ENCODE measurements at regions not wholly inside any gene's neighbourhood (a gene's known extent, or its start where the extent isn't known, plus 50 kb on each side); places are given as distances from the start of the nearest gene placed in this dataset.
"Not testable (repeated sequence)": the region's sequence is repeated elsewhere in the genome, so short reads cannot be mapped to it uniquely, and the experiment has no call there.

DNA sequence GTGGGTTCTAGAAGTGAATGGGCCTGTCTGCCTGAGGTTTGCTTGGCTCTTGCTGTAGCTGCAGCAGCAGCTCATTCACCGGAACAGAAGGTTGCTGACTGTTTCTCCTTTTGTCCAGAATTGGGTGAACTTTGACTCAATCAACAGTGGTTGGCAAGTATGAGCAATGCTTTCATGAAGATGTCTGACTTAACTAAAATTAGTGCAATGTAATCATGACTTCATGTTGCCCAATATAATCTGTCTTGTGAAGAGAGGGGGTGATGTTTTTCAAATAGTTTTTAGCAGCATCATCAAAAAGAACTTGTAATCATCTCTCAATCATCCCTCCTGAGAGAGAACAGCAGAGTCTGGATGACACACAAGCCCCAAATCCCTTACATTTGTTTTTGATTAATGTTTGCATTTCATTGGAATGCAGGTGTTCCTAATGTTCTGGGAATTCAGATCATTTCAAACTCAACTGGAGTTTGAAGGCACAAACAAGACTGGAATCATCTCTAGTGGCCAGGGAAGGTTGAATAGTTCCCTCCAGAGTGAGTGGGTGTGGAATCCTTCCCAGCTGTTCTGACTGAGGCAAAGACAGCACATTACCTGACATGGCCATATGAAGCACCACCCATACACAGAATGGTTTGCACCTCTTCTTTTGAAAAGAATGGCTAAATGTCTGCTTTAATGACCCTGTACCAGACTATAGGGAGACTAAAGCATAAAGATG, 82.9 kb downstream of the HLX start:
- TF ChIP-seq POLR2A (IDR thresholded peaks at IDR 0.05) (no peak), POLR2AphosphoS5 (IDR thresholded peaks at IDR 0.05) (peak in 1 of 2 donors; percentile 62), EP300 (IDR thresholded peaks at IDR 0.05) (peak in 2 of 4 donors; percentile 10 to 66)
- TF ChIP-seq, protein P1, sequence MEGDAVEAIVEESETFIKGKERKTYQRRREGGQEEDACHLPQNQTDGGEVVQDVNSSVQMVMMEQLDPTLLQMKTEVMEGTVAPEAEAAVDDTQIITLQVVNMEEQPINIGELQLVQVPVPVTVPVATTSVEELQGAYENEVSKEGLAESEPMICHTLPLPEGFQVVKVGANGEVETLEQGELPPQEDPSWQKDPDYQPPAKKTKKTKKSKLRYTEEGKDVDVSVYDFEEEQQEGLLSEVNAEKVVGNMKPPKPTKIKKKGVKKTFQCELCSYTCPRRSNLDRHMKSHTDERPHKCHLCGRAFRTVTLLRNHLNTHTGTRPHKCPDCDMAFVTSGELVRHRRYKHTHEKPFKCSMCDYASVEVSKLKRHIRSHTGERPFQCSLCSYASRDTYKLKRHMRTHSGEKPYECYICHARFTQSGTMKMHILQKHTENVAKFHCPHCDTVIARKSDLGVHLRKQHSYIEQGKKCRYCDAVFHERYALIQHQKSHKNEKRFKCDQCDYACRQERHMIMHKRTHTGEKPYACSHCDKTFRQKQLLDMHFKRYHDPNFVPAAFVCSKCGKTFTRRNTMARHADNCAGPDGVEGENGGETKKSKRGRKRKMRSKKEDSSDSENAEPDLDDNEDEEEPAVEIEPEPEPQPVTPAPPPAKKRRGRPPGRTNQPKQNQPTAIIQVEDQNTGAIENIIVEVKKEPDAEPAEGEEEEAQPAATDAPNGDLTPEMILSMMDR (IDR thresholded peaks at IDR 0.05) = no peak
- H3K27ac ChIP-seq = no peak overlapping the region
- 67 to 69% methylated on average over 1 of the region's 1 CpG for WGBS, 2 donors

DNA sequence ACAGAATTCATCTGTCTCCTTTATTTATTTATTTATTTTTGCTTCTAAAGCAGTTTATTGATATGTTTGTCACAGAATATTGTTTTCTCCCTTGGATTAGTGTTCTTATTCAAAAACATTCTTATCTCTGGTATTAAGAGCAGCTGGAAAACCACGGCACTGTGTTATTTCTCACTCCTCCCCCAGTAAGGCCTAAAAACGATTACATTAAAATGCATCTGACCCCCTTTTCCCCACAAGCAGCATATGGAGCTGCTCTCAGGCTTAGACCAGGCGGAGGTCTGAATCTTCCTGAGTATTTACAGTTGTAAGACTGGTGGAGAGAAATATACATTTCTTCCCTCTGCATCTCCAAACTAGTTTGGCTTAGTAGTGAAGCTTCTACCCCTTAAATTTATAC, 86.8 kb downstream of the HLX start:
- TF ChIP-seq EP300 (IDR thresholded peaks at IDR 0.05) (no peak), POLR2AphosphoS5 (IDR thresholded peaks at IDR 0.05) (no peak), POLR2A (IDR thresholded peaks at IDR 0.05) (no peak)
- TF ChIP-seq, protein P1 (IDR thresholded peaks at IDR 0.05) = no peak
- no peak for ATAC-seq (ENCODE audit: low FRiP score in 2 of 2)
- DNase-seq = no peak
- Histone ChIP-seq H3K27me3 (no peaks in the 10 kb centered on the region), H3K9me3 (peaks cover 0 to 2% (median 0%) of the 10 kb centered on the region in 4 donors), H3K4me1 (peaks cover 0 to 8% (median 0%) of the 10 kb centered on the region in 4 donors), H3K36me3 (no peaks in the 10 kb centered on the region), H3K27ac (no peak overlapping the region), H3K4me3 (no peak overlapping the region)
- WGBS, 2 donors = 85 to 87% methylated on average over 3 of the region's 3 CpGs

More for the DNA sequence above, 82.9 kb downstream of the HLX start:
- DNase-seq = no peak
- Histone ChIP-seq H3K27me3 (no peaks in the 10 kb centered on the region), H3K36me3 (no peaks in the 10 kb centered on the region), H3K9me3 (peaks cover 0 to 2% (median 0%) of the 10 kb centered on the region in 4 donors), H3K4me1 (peaks cover 0 to 8% (median 0%) of the 10 kb centered on the region in 4 donors), H3K4me3 (no peak overlapping the region)
- peak in 1 of 2 donors; percentile 76 for ATAC-seq (ENCODE audit: low FRiP score in 2 of 2)

DNA sequence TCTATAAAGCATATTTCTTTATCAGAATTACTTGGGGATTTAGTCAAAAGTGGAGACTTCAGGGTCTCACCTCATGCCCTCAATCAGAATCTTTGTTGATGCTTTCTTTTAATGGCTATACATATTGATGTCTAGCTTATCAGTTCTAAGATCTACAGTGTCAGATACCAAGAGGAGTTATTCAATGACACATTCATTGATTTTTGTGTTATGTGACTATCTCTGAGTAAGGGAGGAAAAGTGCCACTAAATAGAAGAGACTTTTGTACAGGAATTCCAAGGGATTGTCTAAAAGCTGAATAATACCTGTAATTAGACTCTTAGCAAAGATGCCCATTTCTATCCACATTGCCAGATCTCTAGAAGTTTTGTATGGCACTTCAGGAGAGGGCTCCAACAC, 87.2 kb downstream of the HLX start:
- DNase-seq = no peak
- no peaks in the 10 kb centered on the region for H3K27me3 ChIP-seq
- H3K36me3 ChIP-seq = no peaks in the 10 kb centered on the region
- ATAC-seq (ENCODE audit: low FRiP score in 2 of 2) = no peak
- no peak overlapping the region for H3K4me3 ChIP-seq
- TF ChIP-seq POLR2A (IDR thresholded peaks at IDR 0.05) (no peak), POLR2AphosphoS5 (IDR thresholded peaks at IDR 0.05) (no peak), EP300 (IDR thresholded peaks at IDR 0.05) (no peak)
- TF ChIP-seq, protein P1 (IDR thresholded peaks at IDR 0.05) = no peak
- H3K4me1 ChIP-seq = peaks cover 0 to 5% (median 0%) of the 10 kb centered on the region in 4 donors
- H3K9me3 ChIP-seq = peaks cover 0 to 2% (median 0%) of the 10 kb centered on the region in 4 donors
- no peak overlapping the region for H3K27ac ChIP-seq

DNA sequence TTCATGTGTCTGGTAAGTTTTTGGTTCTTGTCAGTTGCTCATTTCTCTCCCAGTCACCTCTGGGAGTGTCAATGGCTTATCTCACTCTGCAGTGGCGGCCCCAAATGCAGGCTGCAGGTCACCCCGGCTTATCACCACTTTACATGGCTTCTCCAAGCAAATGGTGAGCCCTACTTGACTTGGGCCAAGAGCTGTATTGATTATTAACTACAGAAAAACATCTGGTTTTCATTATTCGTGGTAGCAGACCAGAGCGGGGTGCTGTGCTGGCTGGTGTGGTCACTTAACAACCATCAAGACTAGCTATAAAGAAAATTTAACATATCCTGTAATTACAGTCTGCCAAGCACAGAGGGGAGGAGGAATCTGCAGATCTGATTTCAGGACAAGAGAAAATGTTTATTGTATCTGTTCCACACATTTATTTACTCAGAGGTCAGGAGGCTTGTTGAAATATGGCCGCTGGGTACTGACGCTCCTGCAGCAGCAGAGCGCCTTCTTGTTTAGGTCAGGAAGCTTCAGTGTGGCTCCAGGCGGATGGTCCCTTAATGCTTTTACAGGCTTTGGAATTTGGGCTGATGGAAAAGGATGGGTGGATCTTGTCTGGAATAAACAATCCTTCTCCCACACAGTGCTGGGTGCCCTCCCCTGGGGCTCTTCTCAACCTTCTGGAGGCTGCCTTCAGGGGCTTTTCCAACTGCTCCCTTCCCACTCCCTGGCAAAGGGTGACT, 87.8 kb downstream of the HLX start:
- H3K27me3 ChIP-seq = no peaks in the 10 kb centered on the region
- 71 to 76% methylated on average over 8 of the region's 8 CpGs for WGBS, 2 donors

DNA sequence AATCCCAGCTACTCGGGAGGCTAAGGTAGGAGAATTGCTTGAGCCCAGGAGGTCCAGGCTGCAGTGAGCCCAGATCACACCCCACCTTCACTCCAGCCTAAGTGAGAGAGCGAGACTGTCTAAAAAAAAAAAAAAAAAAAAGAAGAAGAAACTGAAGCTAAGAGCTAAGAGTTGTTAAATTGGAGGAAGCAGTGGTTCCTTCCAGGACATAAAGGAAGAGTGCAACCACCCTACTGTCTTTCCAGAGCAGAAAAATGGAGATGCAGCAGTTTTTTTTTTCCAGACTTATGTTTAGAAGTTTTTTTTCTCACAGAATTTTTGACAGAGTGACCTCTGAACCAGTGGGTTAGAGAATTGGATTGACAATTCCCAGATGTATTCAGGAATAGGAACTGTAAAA, 88.7 kb downstream of the HLX start:
- Histone ChIP-seq H3K27me3 (no peaks in the 10 kb centered on the region), H3K36me3 (no peaks in the 10 kb centered on the region), H3K4me3 (no peak overlapping the region), H3K27ac (no peak overlapping the region), H3K9me3 (peaks cover 0 to 2% (median 0%) of the 10 kb centered on the region in 4 donors), H3K4me1 (no peaks in the 10 kb centered on the region)
- no peak for TF ChIP-seq POLR2A (IDR thresholded peaks at IDR 0.05)
- TF ChIP-seq, protein P1 (IDR thresholded peaks at IDR 0.05) = no peak
- TF ChIP-seq EP300 (IDR thresholded peaks at IDR 0.05) = no peak
- no peak for DNase-seq
- WGBS, 2 donors = 88% methylated on average over 2 of the region's 2 CpGs
- no peak for ATAC-seq (ENCODE audit: low FRiP score in 2 of 2)

More for the DNA sequence above, 87.8 kb downstream of the HLX start:
- Histone ChIP-seq H3K4me3 (no peak overlapping the region), H3K36me3 (no peaks in the 10 kb centered on the region), H3K27ac (no peak overlapping the region), H3K9me3 (peaks cover 0 to 2% (median 0%) of the 10 kb centered on the region in 4 donors), H3K4me1 (no peaks in the 10 kb centered on the region)
- TF ChIP-seq POLR2A (IDR thresholded peaks at IDR 0.05) = no peak
- no peak for DNase-seq
- ATAC-seq (ENCODE audit: low FRiP score in 2 of 2) = no peak

DNA sequence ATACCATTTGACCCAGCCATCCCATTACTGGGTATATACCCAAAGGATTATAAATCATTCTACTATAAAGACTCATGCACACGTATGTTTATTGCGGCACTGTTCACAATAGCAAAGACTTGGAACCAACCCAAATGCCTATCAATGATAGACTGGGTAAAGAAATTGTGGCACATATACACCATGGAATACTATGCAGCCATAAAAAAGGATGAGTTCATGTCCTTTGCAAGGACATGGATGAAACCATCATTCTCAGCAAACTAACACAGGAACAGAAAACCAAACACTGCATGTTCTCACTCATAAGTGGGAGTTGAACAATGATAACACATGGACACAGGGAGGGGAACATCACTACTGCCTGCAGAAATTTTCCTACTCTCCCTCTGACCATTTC, 90.0 kb downstream of the HLX start:
- not testable (repeated sequence) for H3K4me3 ChIP-seq; H3K27me3 ChIP-seq; H3K9me3 ChIP-seq; DNase-seq; H3K27ac ChIP-seq; H3K4me1 ChIP-seq; H3K36me3 ChIP-seq; ATAC-seq (ENCODE audit: low FRiP score in 2 of 2)
- 93 to 96% methylated on average over 2 of the region's 2 CpGs for WGBS, 2 donors

Data from upper lobe of left lung (tissue), 6 donors.